ENCODE measurements at regions not wholly inside any gene's neighbourhood (a gene's known extent, or its start where the extent isn't known, plus 50 kb on each side); places are given as distances from the start of the nearest gene placed in this dataset.

GRCh38 chr6:103080497-103080896, 1687.0 kb downstream of the GRIK2 start:
- Histone ChIP-seq H3K9me3 (ENCODE audit: control extremely low read depth in 1 of 5, control insufficient read depth in 4 of 5, insufficient read depth in 2 of 5, low read depth in 1 of 5, low read length in 4 of 5) (no peaks in the 10 kb centered on the region), H3K4me1 (ENCODE audit: control extremely low read depth in 1 of 4, control insufficient read depth in 4 of 4, insufficient read depth in 4 of 4, low read length in 3 of 4) (no peaks in the 10 kb centered on the region), H3K36me3 (ENCODE audit: control insufficient read depth in 4 of 4, insufficient read depth in 4 of 4, low read length in 3 of 4) (no peaks in the 10 kb centered on the region), H3K4me3 (ENCODE audit: control insufficient read depth in 1 of 7, extremely low read depth in 1 of 7, insufficient read depth in 4 of 7, low read depth in 2 of 7, low read length in 6 of 7) (no peak overlapping the region), H3K27me3 (replicated peaks in 2 of 5; ENCODE audit: control insufficient read depth in 4 of 5, insufficient read depth in 5 of 5, low read length in 4 of 5) (no peaks in the 10 kb centered on the region), H3K27ac (ENCODE audit: insufficient read depth in 1 of 2, low read depth in 1 of 2, low read length in 2 of 2, poor library complexity in 1 of 2, severe bottlenecking in 2 of 2) (no peak overlapping the region)
- 100% methylated on average over 2 of the region's 3 CpGs for WGBS (ENCODE audit: insufficient coverage)
- no peak for DNase-seq
- CTCF ChIA-PET: no interaction called here
- POLR2A ChIA-PET: no interaction called here

- DNase-seq: no peak
- CTCF ChIA-PET: no interaction called here
- no peaks in the 10 kb centered on the region for H3K4me1 ChIP-seq (ENCODE audit: control extremely low read depth in 1 of 4, control insufficient read depth in 4 of 4, insufficient read depth in 4 of 4, low read length in 3 of 4)
- no peaks in the 10 kb centered on the region for H3K27me3 ChIP-seq (replicated peaks in 2 of 5; ENCODE audit: control insufficient read depth in 4 of 5, insufficient read depth in 5 of 5, low read length in 4 of 5)
- POLR2A ChIA-PET: no interaction called here
- H3K36me3 ChIP-seq (ENCODE audit: control insufficient read depth in 4 of 4, insufficient read depth in 4 of 4, low read length in 3 of 4): no peaks in the 10 kb centered on the region
- H3K4me3 ChIP-seq (ENCODE audit: control insufficient read depth in 1 of 7, extremely low read depth in 1 of 7, insufficient read depth in 4 of 7, low read depth in 2 of 7, low read length in 6 of 7): no peak overlapping the region
- no CpG with 5 or more reads among the region's 1 CpG for WGBS (ENCODE audit: insufficient coverage)
- H3K9me3 ChIP-seq (ENCODE audit: control extremely low read depth in 1 of 5, control insufficient read depth in 4 of 5, insufficient read depth in 2 of 5, low read depth in 1 of 5, low read length in 4 of 5): no peaks in the 10 kb centered on the region
- H3K27ac ChIP-seq (ENCODE audit: insufficient read depth in 1 of 2, low read depth in 1 of 2, low read length in 2 of 2, poor library complexity in 1 of 2, severe bottlenecking in 2 of 2): no peak overlapping the region
Observed at GRCh38 chr6:103079867-103080266, 1686.4 kb downstream of the GRIK2 start.

DNA sequence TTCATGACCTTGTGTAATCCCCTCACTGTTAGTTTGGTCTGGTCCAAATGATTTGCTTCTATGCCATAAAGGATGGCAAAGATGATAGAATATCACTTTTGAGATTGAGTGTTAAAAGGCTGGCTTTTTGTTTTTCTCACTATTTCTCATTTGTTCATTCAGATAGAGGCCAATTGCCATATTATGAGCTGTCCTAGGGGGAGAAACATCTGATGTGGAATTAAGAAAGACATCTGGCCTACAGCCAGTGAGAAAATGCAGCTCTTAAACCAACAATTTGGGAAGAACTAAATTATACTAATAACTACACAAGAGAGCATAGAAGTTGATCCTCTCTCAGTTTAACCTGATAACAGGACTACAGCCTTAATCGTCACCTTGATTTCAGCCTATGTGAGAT, 1668.6 kb downstream of the GRIK2 start:
- H3K27me3 ChIP-seq (replicated peaks in 2 of 5; ENCODE audit: control insufficient read depth in 4 of 5, insufficient read depth in 5 of 5, low read length in 4 of 5): no peaks in the 10 kb centered on the region
- peaks cover 0 to 3% (median 0%) of the 10 kb centered on the region in 5 experiments for H3K9me3 ChIP-seq (ENCODE audit: control extremely low read depth in 1 of 5, control insufficient read depth in 4 of 5, insufficient read depth in 2 of 5, low read depth in 1 of 5, low read length in 4 of 5)
- ChIA-PET POLR2A (no interaction called here), CTCF (no interaction called here)
- no peaks in the 10 kb centered on the region for H3K4me1 ChIP-seq (ENCODE audit: control extremely low read depth in 1 of 4, control insufficient read depth in 4 of 4, insufficient read depth in 4 of 4, low read length in 3 of 4)
- no peak overlapping the region for H3K4me3 ChIP-seq (ENCODE audit: control insufficient read depth in 1 of 7, extremely low read depth in 1 of 7, insufficient read depth in 4 of 7, low read depth in 2 of 7, low read length in 6 of 7)
- no peaks in the 10 kb centered on the region for H3K36me3 ChIP-seq (ENCODE audit: control insufficient read depth in 4 of 4, insufficient read depth in 4 of 4, low read length in 3 of 4)
- no peak overlapping the region for H3K27ac ChIP-seq (ENCODE audit: insufficient read depth in 1 of 2, low read depth in 1 of 2, low read length in 2 of 2, poor library complexity in 1 of 2, severe bottlenecking in 2 of 2)
- no peak for DNase-seq
- no CpG with 5 or more reads among the region's 1 CpG for WGBS (ENCODE audit: insufficient coverage)

- Histone ChIP-seq H3K4me3 (ENCODE audit: control insufficient read depth in 1 of 7, extremely low read depth in 1 of 7, insufficient read depth in 4 of 7, low read depth in 2 of 7, low read length in 6 of 7) (no peak overlapping the region), H3K36me3 (ENCODE audit: control insufficient read depth in 4 of 4, insufficient read depth in 4 of 4, low read length in 3 of 4) (no peaks in the 10 kb centered on the region), H3K27ac (ENCODE audit: insufficient read depth in 1 of 2, low read depth in 1 of 2, low read length in 2 of 2, poor library complexity in 1 of 2, severe bottlenecking in 2 of 2) (no peak overlapping the region), H3K4me1 (ENCODE audit: control extremely low read depth in 1 of 4, control insufficient read depth in 4 of 4, insufficient read depth in 4 of 4, low read length in 3 of 4) (no peaks in the 10 kb centered on the region), H3K9me3 (ENCODE audit: control extremely low read depth in 1 of 5, control insufficient read depth in 4 of 5, insufficient read depth in 2 of 5, low read depth in 1 of 5, low read length in 4 of 5) (no peaks in the 10 kb centered on the region), H3K27me3 (replicated peaks in 2 of 5; ENCODE audit: control insufficient read depth in 4 of 5, insufficient read depth in 5 of 5, low read length in 4 of 5) (no peaks in the 10 kb centered on the region)
- ChIA-PET POLR2A (no interaction called here), CTCF (no interaction called here)
- no peak for DNase-seq
Observed at GRCh38 chr6:103047567-103047966, 1654.1 kb downstream of the GRIK2 start.

DNA sequence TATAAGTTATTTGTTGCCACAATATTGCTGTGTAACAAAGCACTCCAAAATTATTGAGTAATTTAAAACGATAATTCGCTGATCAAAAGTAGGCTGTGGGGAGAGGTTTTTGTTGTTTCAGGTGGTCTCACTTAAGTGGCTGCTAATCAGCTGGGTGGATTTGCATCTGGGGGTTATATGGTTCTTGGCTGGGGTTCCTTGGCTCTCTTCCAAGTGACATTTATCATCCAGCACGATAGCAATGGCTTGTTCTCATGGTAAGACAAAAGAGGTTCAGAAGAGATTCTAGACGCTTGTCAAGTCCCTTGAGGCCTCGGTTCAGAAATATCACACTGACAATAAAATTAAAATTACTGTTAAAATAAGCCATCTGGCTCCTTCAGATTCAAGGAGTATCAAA, 1648.8 kb downstream of the GRIK2 start:
- Histone ChIP-seq H3K27me3 (replicated peaks in 2 of 5; ENCODE audit: control insufficient read depth in 4 of 5, insufficient read depth in 5 of 5, low read length in 4 of 5) (no peaks in the 10 kb centered on the region), H3K4me3 (ENCODE audit: control insufficient read depth in 1 of 7, extremely low read depth in 1 of 7, insufficient read depth in 4 of 7, low read depth in 2 of 7, low read length in 6 of 7) (no peak overlapping the region), H3K27ac (ENCODE audit: insufficient read depth in 1 of 2, low read depth in 1 of 2, low read length in 2 of 2, poor library complexity in 1 of 2, severe bottlenecking in 2 of 2) (no peak overlapping the region), H3K36me3 (ENCODE audit: control insufficient read depth in 4 of 4, insufficient read depth in 4 of 4, low read length in 3 of 4) (no peaks in the 10 kb centered on the region), H3K9me3 (ENCODE audit: control extremely low read depth in 1 of 5, control insufficient read depth in 4 of 5, insufficient read depth in 2 of 5, low read depth in 1 of 5, low read length in 4 of 5) (no peaks in the 10 kb centered on the region), H3K4me1 (ENCODE audit: control extremely low read depth in 1 of 4, control insufficient read depth in 4 of 4, insufficient read depth in 4 of 4, low read length in 3 of 4) (no peaks in the 10 kb centered on the region)
- no peak for DNase-seq
- WGBS (ENCODE audit: insufficient coverage): 100% methylated on average over 4 of the region's 5 CpGs
- ChIA-PET POLR2A (no interaction called here), CTCF (no interaction called here)

DNA sequence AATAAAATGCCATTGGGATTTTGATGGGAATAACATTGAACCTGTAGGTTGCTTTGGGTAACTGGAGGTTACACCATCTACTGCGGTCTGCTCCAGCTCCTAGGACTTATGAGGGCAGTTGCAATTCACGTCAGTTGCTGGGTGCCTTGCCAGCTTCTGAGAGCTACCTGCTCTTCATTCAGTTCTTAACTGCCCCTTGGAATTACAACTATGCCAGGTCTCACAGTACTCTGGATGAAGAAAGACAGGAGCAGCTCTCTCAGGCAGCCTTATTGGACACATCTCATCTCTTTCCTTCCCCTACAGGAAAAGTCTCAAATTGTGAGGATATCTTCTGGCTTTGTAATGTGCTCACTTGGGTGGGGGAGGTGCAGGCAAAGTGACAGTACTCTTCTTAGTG, 1643.3 kb downstream of the GRIK2 start:
- WGBS (ENCODE audit: insufficient coverage): 69% methylated on average over 2 of the region's 2 CpGs
- ChIA-PET CTCF (no interaction called here), POLR2A (no interaction called here)
- Histone ChIP-seq H3K27me3 (replicated peaks in 2 of 5; ENCODE audit: control insufficient read depth in 4 of 5, insufficient read depth in 5 of 5, low read length in 4 of 5) (no peaks in the 10 kb centered on the region), H3K9me3 (ENCODE audit: control extremely low read depth in 1 of 5, control insufficient read depth in 4 of 5, insufficient read depth in 2 of 5, low read depth in 1 of 5, low read length in 4 of 5) (no peaks in the 10 kb centered on the region), H3K4me1 (ENCODE audit: control extremely low read depth in 1 of 4, control insufficient read depth in 4 of 4, insufficient read depth in 4 of 4, low read length in 3 of 4) (no peaks in the 10 kb centered on the region), H3K27ac (ENCODE audit: insufficient read depth in 1 of 2, low read depth in 1 of 2, low read length in 2 of 2, poor library complexity in 1 of 2, severe bottlenecking in 2 of 2) (no peak overlapping the region), H3K4me3 (ENCODE audit: control insufficient read depth in 1 of 7, extremely low read depth in 1 of 7, insufficient read depth in 4 of 7, low read depth in 2 of 7, low read length in 6 of 7) (no peak overlapping the region), H3K36me3 (ENCODE audit: control insufficient read depth in 4 of 4, insufficient read depth in 4 of 4, low read length in 3 of 4) (no peaks in the 10 kb centered on the region)
- no peak for DNase-seq

DNA sequence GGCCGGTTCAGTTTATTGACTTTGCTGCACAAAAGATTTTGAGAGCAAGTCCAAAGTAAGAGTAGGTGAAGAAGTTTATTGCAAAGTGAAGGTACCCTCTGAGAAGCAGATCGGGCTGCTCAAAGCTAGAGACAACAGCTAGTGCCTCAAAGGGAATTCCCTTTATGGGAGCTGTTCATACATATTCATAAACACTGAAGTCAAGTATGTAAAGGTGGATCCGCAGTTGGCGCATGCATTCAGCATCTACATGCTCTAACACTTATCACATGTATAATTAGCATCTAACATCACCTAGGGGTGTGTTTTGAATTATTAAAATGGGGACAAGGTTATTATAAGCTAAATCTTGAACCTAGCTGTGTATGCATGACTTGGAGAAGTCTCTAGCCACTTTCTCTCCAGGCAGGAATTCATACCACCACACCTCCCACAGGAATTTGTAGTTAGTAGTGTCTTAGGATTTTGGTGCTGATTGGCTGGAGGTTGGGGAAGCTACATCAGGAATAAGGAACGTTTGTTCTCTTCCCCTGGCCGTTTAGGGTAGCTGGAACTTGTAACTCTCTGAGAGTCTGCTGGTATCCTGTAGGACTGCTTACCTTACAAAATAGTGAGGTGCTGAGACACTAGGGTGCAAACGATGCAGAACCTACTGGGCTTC, 1633.9 kb downstream of the GRIK2 start:
- H3K4me1 ChIP-seq (ENCODE audit: control extremely low read depth in 1 of 4, control insufficient read depth in 4 of 4, insufficient read depth in 4 of 4, low read length in 3 of 4): no peaks in the 10 kb centered on the region
- no peaks in the 10 kb centered on the region for H3K36me3 ChIP-seq (ENCODE audit: control insufficient read depth in 4 of 4, insufficient read depth in 4 of 4, low read length in 3 of 4)
- CTCF ChIA-PET: no interaction called here
- 50% methylated on average over 2 of the region's 7 CpGs for WGBS (ENCODE audit: insufficient coverage)
- no peak overlapping the region for H3K4me3 ChIP-seq (ENCODE audit: control insufficient read depth in 1 of 7, extremely low read depth in 1 of 7, insufficient read depth in 4 of 7, low read depth in 2 of 7, low read length in 6 of 7)
- no peaks in the 10 kb centered on the region for H3K9me3 ChIP-seq (ENCODE audit: control extremely low read depth in 1 of 5, control insufficient read depth in 4 of 5, insufficient read depth in 2 of 5, low read depth in 1 of 5, low read length in 4 of 5)
- H3K27me3 ChIP-seq (replicated peaks in 2 of 5; ENCODE audit: control insufficient read depth in 4 of 5, insufficient read depth in 5 of 5, low read length in 4 of 5): no peaks in the 10 kb centered on the region
- POLR2A ChIA-PET: no interaction called here
- H3K27ac ChIP-seq (ENCODE audit: insufficient read depth in 1 of 2, low read depth in 1 of 2, low read length in 2 of 2, poor library complexity in 1 of 2, severe bottlenecking in 2 of 2): no peak overlapping the region
- no peak for DNase-seq
